HepG2 (cell line): ENCODE measurements at regions not wholly inside any gene's neighbourhood (a gene's known extent, or its start where the extent isn't known, plus 50 kb on each side); places are given as distances from the start of the nearest gene placed in this dataset.

Source experiments
- ATAC-seq: fragments of 200-7000 bp; cut with Tn5 transposase; 3 replicates; pipeline ENCODE4 v1.9.1; 2020; ENCODE audit warnings: mild to moderate bottlenecking, moderate library complexity
- BruUV-seq: library from RNA; stranded (reverse); fragments of 400-500 nt; replicated peaks from 2 replicates; lab custom pipeline; 2021; lab: Mats Ljungman, UMichigan
- CTCF ChIA-PET: fragments of 300-600 bp; formaldehyde crosslinking; extraction: SDS; loops from one replicate; lab custom pipeline; 2021; ENCODE audit warnings: low total read pairs, inconsistent platforms, low intra/inter-chr PET ratio; lab: Yijun Ruan, JAX
- POLR2A ChIA-PET: fragments of 350-600 bp; sonication (Branson Sonifier 250); formaldehyde crosslinking; loops from one replicate; lab custom pipeline; 2020; ENCODE audit warnings: antibody characterized with exemption, inconsistent platforms; lab: Yijun Ruan, JAX
- DNase-seq: peaks from one replicate; pipeline ENCODE4 v3.0.0-alpha.2; 2015; ENCODE audit warnings: low spot score
- FAIRE-seq: peaks from 3 replicates; lab custom pipeline; 2011; peaks lifted over from hg19 to GRCh38; lab: Jason Lieb, UNC
- H2AFZ ChIP-seq: one replicate; pipeline ENCODE4 v1.6.1; 2011; ENCODE audit warnings: low read length, inconsistent platforms
- H3K27ac ChIP-seq: fragments of 300-600 bp; 3 replicates; pipeline ENCODE4 v1.8.0; 2011; ENCODE audit warnings: mixed run types, mild to moderate bottlenecking, mixed read lengths, low read length, inconsistent platforms; ENCODE audit not compliant: insufficient read depth; ENCODE audit errors: extremely low read length
- H3K27me3 ChIP-seq, 2 experiments: fragments of 200-600 bp in 1 of 2; 2 replicates in 1 of 2; 3 replicates in 1 of 2; pipeline versions ENCODE4 v1.6.0 to v1.8.0; 2011; ENCODE audit warnings: low read length in 2 of 2, mild to moderate bottlenecking in 2 of 2, moderate library complexity in 2 of 2, inconsistent platforms in 1 of 2; ENCODE audit not compliant: insufficient read depth in 2 of 2, control insufficient read depth in 1 of 2
- H3K36me3 ChIP-seq, 2 experiments: fragments of 200-600 bp in 1 of 2; replicated peaks in 1 of 2; 2 replicates in 1 of 2; 3 replicates in 1 of 2; pipeline versions ENCODE4 v1.5.1 to v1.8.0; 2011; ENCODE audit warnings: low read length in 2 of 2, inconsistent platforms in 1 of 2; ENCODE audit not compliant: insufficient read depth in 2 of 2, control insufficient read depth in 1 of 2
- H3K4me1 ChIP-seq: 2 replicates; pipeline ENCODE4 v1.5.1; 2012; ENCODE audit warnings: low read length, inconsistent platforms; ENCODE audit not compliant: insufficient read depth
- H3K4me2 ChIP-seq: 2 replicates; pipeline ENCODE4 v1.6.0; 2011; ENCODE audit warnings: low read depth, low read length, inconsistent platforms
- H3K4me3 ChIP-seq, 3 experiments: fragments of 200-600 bp in 1 of 3; sonication (generic), shearing (Covaris generic) in 1 of 3; replicated peaks in 1 of 3; 2 replicates each; pipeline ENCODE4 v1.5.1; 2011 to 2016; ENCODE audit warnings: low read length in 3 of 3, inconsistent platforms in 2 of 3, low read depth in 2 of 3, mild to moderate bottlenecking in 2 of 3, control low read depth in 1 of 3, mixed read lengths in 1 of 3; ENCODE audit not compliant: insufficient read depth in 1 of 3
- H3K79me2 ChIP-seq: one replicate; pipeline ENCODE4 v1.6.1; 2011; ENCODE audit warnings: low read length, inconsistent platforms; ENCODE audit not compliant: insufficient read depth
- H3K9ac ChIP-seq: 2 replicates; pipeline ENCODE4 v1.6.0; 2011; ENCODE audit warnings: mild to moderate bottlenecking, low read depth, low read length, inconsistent platforms; ENCODE audit not compliant: insufficient read depth
- H3K9me3 ChIP-seq: 2 replicates; pipeline ENCODE4 v1.5.1; 2012; ENCODE audit warnings: mild to moderate bottlenecking, low read length
- H4K20me1 ChIP-seq: 2 replicates; pipeline ENCODE4 v1.6.0; 2011; ENCODE audit warnings: inconsistent platforms, mild to moderate bottlenecking, low read length, moderate library complexity; ENCODE audit not compliant: insufficient read depth
- FOXA1 ChIP-seq, 2 experiments: fragments of 450-650 bp in 1 of 2; sonication (generic) in 1 of 2; formaldehyde crosslinking in 1 of 2; IDR thresholded peaks; 2 replicates each; pipeline versions ENCODE4 v1.4.0 to v1.6.1; 2016 to 2020; ENCODE audit warnings: missing genetic modification reagents in 1 of 2
- MXD4 ChIP-seq: IDR thresholded peaks from 2 replicates; pipeline ENCODE4 v1.6.1; 2016; ENCODE audit warnings: mild to moderate bottlenecking, missing biosample characterization, missing genetic modification reagents
- NAIF1 ChIP-seq: sonication (generic); formaldehyde crosslinking; IDR thresholded peaks from 2 replicates; pipeline ENCODE4 v1.5.0; 2020; ENCODE audit warnings: mild to moderate bottlenecking, missing genetic modification reagents, borderline replicate concordance
- NR1H2 ChIP-seq: sonication (generic); formaldehyde crosslinking; IDR thresholded peaks from 2 replicates; pipeline ENCODE4 v1.8.1; 2022; ENCODE audit warnings: low read depth, missing genetic modification reagents, borderline replicate concordance
- PHF5A ChIP-seq: IDR thresholded peaks from one replicate; pipeline ENCODE4 v1.6.1; 2018; ENCODE audit warnings: low read depth, missing genetic modification reagents; ENCODE audit not compliant: unreplicated experiment
- PTBP1 ChIP-seq: fragments of 200-400 bp; formaldehyde crosslinking; IDR thresholded peaks from 2 replicates; pipeline ENCODE4 v1.6.1; 2018; ENCODE audit warnings: low read length, low read depth; ENCODE audit not compliant: poor library complexity, severe bottlenecking
- RAD51 ChIP-seq: fragments of 450-650 bp; IDR thresholded peaks from 2 replicates; pipeline ENCODE4 v1.6.1; 2016; ENCODE audit warnings: borderline replicate concordance
- RFX1 ChIP-seq: fragments of 450-650 bp; IDR thresholded peaks from 2 replicates; pipeline ENCODE4 v1.6.1; 2017
- ZNF567 ChIP-seq: sonication (generic); formaldehyde crosslinking; IDR thresholded peaks from 2 replicates; pipeline ENCODE4 v1.8.1; 2023; ENCODE audit warnings: mild to moderate bottlenecking, missing genetic modification reagents, borderline replicate concordance
- ZNF788 ChIP-seq: sonication (generic); formaldehyde crosslinking; IDR thresholded peaks from 2 replicates; pipeline ENCODE4 v1.5.0; 2020; ENCODE audit warnings: mild to moderate bottlenecking, missing genetic modification reagents, borderline replicate concordance
- WGBS: methylation state at CpG from one replicate; pipeline ENCODE4 v1.1.6; 2017; ENCODE audit warnings: low lambda C conversion rate; 5-methylcytosine and 5-hydroxymethylcytosine counted together
- in situ Hi-C: cut with HindIII; loops from 2 replicates; pipeline ENCODE4 v1.10.0; 2017; ENCODE audit warnings: low pct_unique_long_range_greater_than_20kb; ENCODE audit not compliant: extremely low pct_ligation_motif_present
- intact Hi-C: fragments of 100-400 bp; cut with micrococcal nuclease; formaldehyde crosslinking; loops from one replicate; pipeline ENCODE4 v1.10.0; 2022; ENCODE audit not compliant: unreplicated experiment
- TF ChIP-seq, protein P1 (sequence below): sonication (generic); formaldehyde crosslinking; conservative IDR thresholded peaks from 2 replicates; pipeline ENCODE4 v1.8.1; 2023; ENCODE audit warnings: missing genetic modification reagents
- TF ChIP-seq, protein P2 (sequence below): sonication (generic); formaldehyde crosslinking; IDR thresholded peaks from 2 replicates; pipeline ENCODE4 v1.4.0; 2020; ENCODE audit warnings: missing genetic modification reagents, mild to moderate bottlenecking, borderline replicate concordance
- TF ChIP-seq, protein P3 (sequence below): sonication (generic); formaldehyde crosslinking; IDR thresholded peaks from 2 replicates; pipeline ENCODE4 v1.4.0; 2020; ENCODE audit warnings: low read depth, mild to moderate bottlenecking, missing genetic modification reagents

DNA sequence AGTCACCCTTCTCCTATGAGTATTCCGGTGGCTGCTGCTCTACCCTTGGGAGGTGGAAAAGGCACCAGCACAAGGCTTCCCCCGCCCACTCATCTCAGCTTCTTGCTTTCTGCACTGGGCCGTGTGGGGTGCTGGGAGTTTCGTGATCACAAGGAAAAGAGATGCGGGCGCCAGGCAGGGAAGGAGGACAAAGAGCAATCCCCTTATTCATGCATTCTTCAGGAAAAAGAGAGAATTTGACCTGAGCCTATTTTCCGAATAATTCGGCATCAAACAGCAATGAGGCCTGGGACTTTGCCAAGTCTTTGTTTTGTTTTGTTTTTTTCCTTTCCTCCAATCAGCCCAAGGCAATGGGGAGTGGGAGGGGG, 102.2 kb upstream of the LPP start:
- Histone ChIP-seq H3K4me2 (peak overlapping the region; percentile 79; the same call in 1 of the 2 replicates), H4K20me1 (no peaks in the 10 kb centered on the region), H3K27me3 (no peaks in the 10 kb centered on the region), H3K4me1 (peaks cover 71% of the 10 kb centered on the region), H2AFZ (no peak overlapping the region), H3K79me2 (no peaks in the 10 kb centered on the region), H3K4me3 (no peak overlapping the region), H3K9ac (no peak overlapping the region; the same call in 1 of the 2 replicates), H3K9me3 (no peaks in the 10 kb centered on the region), H3K27ac (peak overlapping the region; percentile 72), H3K36me3 (no peaks in the 10 kb centered on the region)
- ChIA-PET CTCF (no interaction called here), POLR2A (interaction anchor here (1.0 to 1.9 kb wide), 13 partner anchors 10 to 311 kb away, joined by 3 to 22 read pairs (median 5); partner anchors contain the start of genes BCL6 and LPP)
- 96% methylated on average over 8 of the region's 8 CpGs for WGBS
- FAIRE-seq (no peak), ATAC-seq (no peak), DNase-seq (no peak)
- intact Hi-C loops: loop anchor here (2.0 kb wide), 2 partner anchors 71 to 101 kb away; no protein-coding TSS in a partner anchor
- TF ChIP-seq ZNF567 (no peak), NR1H2 (CRISPR knock-in tag) (no peak), PHF5A (no peak), ZNF788 (CRISPR knock-in tag) (no peak), NAIF1 (CRISPR knock-in tag) (no peak), RFX1 (no peak), MXD4 (CRISPR knock-in tag) (no peak), PTBP1 (no peak), FOXA1 (IDR thresholded peaks at IDR 0.05) (no peak), FOXA1 (CRISPR knock-in tag; IDR thresholded peaks at IDR 0.05) (no peak), RAD51 (no peak)
- TF ChIP-seq, protein P1, sequence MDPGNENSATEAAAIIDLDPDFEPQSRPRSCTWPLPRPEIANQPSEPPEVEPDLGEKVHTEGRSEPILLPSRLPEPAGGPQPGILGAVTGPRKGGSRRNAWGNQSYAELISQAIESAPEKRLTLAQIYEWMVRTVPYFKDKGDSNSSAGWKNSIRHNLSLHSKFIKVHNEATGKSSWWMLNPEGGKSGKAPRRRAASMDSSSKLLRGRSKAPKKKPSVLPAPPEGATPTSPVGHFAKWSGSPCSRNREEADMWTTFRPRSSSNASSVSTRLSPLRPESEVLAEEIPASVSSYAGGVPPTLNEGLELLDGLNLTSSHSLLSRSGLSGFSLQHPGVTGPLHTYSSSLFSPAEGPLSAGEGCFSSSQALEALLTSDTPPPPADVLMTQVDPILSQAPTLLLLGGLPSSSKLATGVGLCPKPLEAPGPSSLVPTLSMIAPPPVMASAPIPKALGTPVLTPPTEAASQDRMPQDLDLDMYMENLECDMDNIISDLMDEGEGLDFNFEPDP (CRISPR knock-in tag): no peak
- TF ChIP-seq, protein P2, sequence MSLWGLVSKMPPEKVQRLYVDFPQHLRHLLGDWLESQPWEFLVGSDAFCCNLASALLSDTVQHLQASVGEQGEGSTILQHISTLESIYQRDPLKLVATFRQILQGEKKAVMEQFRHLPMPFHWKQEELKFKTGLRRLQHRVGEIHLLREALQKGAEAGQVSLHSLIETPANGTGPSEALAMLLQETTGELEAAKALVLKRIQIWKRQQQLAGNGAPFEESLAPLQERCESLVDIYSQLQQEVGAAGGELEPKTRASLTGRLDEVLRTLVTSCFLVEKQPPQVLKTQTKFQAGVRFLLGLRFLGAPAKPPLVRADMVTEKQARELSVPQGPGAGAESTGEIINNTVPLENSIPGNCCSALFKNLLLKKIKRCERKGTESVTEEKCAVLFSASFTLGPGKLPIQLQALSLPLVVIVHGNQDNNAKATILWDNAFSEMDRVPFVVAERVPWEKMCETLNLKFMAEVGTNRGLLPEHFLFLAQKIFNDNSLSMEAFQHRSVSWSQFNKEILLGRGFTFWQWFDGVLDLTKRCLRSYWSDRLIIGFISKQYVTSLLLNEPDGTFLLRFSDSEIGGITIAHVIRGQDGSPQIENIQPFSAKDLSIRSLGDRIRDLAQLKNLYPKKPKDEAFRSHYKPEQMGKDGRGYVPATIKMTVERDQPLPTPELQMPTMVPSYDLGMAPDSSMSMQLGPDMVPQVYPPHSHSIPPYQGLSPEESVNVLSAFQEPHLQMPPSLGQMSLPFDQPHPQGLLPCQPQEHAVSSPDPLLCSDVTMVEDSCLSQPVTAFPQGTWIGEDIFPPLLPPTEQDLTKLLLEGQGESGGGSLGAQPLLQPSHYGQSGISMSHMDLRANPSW (CRISPR knock-in tag): no peak
- TF ChIP-seq, protein P3, sequence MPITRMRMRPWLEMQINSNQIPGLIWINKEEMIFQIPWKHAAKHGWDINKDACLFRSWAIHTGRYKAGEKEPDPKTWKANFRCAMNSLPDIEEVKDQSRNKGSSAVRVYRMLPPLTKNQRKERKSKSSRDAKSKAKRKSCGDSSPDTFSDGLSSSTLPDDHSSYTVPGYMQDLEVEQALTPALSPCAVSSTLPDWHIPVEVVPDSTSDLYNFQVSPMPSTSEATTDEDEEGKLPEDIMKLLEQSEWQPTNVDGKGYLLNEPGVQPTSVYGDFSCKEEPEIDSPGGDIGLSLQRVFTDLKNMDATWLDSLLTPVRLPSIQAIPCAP: no peak
- BruUV-seq: no TSS peak
- in situ Hi-C loops: no loop called here
